Bronchial epithelial cell (primary cell): ENCODE measurements at regions not wholly inside any gene's neighbourhood (a gene's known extent, or its start where the extent isn't known, plus 50 kb on each side); places are given as distances from the start of the nearest gene placed in this dataset.

Experiments
- DNase-seq: peaks from one replicate; pipeline ENCODE4 v3.0.0-alpha.2; 2010; ENCODE audit warnings: low read depth
- FAIRE-seq: peaks from 2 replicates; lab custom pipeline; 2011; peaks lifted over from hg19 to GRCh38; lab: Jason Lieb, UNC
- H3K27me3 ChIP-seq: 2 replicates; pipeline ENCODE4 v1.5.1; 2011; ENCODE audit warnings: low read length; ENCODE audit not compliant: control insufficient read depth, insufficient read depth
- H3K36me3 ChIP-seq: 2 replicates; pipeline ENCODE4 v1.5.1; 2011; ENCODE audit warnings: low read length; ENCODE audit not compliant: control insufficient read depth, insufficient read depth
- H3K4me3 ChIP-seq: 2 replicates; pipeline ENCODE4 v1.5.1; 2011; ENCODE audit warnings: mild to moderate bottlenecking, low read depth, low read length, control low read depth
- TF ChIP-seq, protein P1 (sequence below): IDR thresholded peaks from 2 replicates; pipeline ENCODE4 v1.5.1; 2011; ENCODE audit warnings: mild to moderate bottlenecking, moderate library complexity, low read length, control low read depth, inconsistent platforms; ENCODE audit not compliant: insufficient read depth, severe bottlenecking

DNA sequence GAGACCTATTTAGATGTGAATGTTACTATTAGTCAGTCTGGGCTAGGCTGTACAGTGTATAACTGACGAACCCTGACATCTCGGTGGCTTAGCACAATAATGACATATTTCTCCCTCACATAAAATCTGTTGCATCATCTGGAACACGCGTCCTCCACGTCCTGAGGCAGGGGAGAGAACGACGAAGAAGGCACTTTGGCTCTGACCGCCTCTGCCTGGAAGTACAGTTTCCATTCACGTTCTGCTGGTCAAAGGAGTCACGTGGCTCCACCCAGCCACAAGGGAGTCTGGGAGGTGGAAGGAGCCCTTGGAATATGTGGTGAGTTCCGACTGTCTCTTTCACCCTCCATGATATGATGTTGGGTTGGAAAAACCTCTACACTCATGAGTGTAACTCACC, 55.1 kb upstream of the CD82 start:
- no peaks in the 10 kb centered on the region for H3K36me3 ChIP-seq
- DNase-seq (no peak), FAIRE-seq (no peak)
- TF ChIP-seq, protein P1, sequence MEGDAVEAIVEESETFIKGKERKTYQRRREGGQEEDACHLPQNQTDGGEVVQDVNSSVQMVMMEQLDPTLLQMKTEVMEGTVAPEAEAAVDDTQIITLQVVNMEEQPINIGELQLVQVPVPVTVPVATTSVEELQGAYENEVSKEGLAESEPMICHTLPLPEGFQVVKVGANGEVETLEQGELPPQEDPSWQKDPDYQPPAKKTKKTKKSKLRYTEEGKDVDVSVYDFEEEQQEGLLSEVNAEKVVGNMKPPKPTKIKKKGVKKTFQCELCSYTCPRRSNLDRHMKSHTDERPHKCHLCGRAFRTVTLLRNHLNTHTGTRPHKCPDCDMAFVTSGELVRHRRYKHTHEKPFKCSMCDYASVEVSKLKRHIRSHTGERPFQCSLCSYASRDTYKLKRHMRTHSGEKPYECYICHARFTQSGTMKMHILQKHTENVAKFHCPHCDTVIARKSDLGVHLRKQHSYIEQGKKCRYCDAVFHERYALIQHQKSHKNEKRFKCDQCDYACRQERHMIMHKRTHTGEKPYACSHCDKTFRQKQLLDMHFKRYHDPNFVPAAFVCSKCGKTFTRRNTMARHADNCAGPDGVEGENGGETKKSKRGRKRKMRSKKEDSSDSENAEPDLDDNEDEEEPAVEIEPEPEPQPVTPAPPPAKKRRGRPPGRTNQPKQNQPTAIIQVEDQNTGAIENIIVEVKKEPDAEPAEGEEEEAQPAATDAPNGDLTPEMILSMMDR, result no peak
- peaks cover 2% of the 10 kb centered on the region for H3K27me3 ChIP-seq
- no peak overlapping the region for H3K4me3 ChIP-seq

DNA sequence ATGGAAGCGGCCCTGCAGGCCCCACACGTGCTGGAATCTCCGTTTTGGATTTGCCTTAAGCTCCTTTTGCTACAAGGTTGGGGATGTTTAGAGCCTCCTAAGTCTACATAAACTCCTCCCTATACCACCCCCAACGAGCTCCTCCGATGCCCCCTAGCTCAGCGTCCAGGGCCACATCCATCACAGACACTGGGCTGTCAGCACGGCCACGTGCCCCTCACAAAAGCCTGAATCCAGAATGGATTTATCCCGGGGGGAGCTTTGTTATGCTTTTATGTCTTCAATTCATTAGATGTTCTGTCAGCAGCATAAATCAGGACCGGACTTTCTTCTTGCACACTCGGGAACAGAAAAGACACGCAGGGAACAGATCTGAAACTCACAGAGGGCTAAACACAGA, 52.6 kb upstream of the CD82 start:
- FAIRE-seq, result no peak
- Histone ChIP-seq H3K27me3 (peaks cover 2% of the 10 kb centered on the region), H3K4me3 (no peak overlapping the region), H3K36me3 (no peaks in the 10 kb centered on the region)
- DNase-seq, result no peak
- TF ChIP-seq, protein P1, result no peak

DNA sequence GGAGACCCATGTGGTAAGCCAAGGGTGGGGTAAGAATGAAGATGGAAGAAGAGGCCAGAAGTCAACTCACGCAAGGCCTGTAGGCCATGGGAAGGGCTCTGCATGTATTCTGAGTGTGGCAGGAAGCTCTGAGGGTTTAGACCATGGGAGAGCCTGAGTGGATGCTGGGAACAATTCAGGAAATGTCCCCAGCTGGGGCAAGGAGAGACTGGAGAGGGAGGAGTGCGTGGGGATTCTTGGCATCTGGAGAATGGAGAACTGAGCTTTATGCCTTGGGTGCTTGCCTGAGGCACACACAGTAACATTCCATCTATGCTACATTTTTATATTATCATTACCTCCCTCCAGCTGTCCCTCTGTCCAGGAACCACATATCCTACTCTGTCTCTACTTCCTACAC, 50.4 kb upstream of the CD82 start:
- H3K4me3 ChIP-seq, result no peak overlapping the region
- no peak for FAIRE-seq
- peaks cover 2% of the 10 kb centered on the region for H3K27me3 ChIP-seq
- TF ChIP-seq, protein P1, result no peak
- DNase-seq, result no peak
- H3K36me3 ChIP-seq, result no peaks in the 10 kb centered on the region
